Peyer's patch (tissue), 4 donors: ENCODE measurements at regions not wholly inside any gene's neighbourhood (a gene's known extent, or its start where the extent isn't known, plus 50 kb on each side); places are given as distances from the start of the nearest gene placed in this dataset.

Experiments
- CTCF ChIP-seq, 6 experiments: fragments of 450-650 bp in 4 of 6; fragments of 200-600 bp in 2 of 6; sonication (generic) in 1 of 6; IDR thresholded peaks; one replicate each; pipeline ENCODE4 v1.5.1; 2017 to 2019; ENCODE audit warnings: antibody characterized with exemption in 6 of 6, mild to moderate bottlenecking in 3 of 6, moderate library complexity in 1 of 6
- POLR2A ChIP-seq, 2 donors: fragments of 450-650 bp; IDR thresholded peaks; one replicate each; pipeline ENCODE4 v1.5.1; 2017; ENCODE audit warnings: antibody characterized with exemption in 2 of 2, mild to moderate bottlenecking in 2 of 2, moderate library complexity in 2 of 2

- TF ChIP-seq CTCF (IDR thresholded peaks at IDR 0.05): no peak
- no peak for TF ChIP-seq POLR2A (IDR thresholded peaks at IDR 0.05)
These were observed 358.6 kb upstream of the NOCT start for GRCh38 chr4:138656990-138657389.
